ENCODE measurements at regions not wholly inside any gene's neighbourhood (a gene's known extent, or its start where the extent isn't known, plus 50 kb on each side); places are given as distances from the start of the nearest gene placed in this dataset.

GRCh38 chr9:129486756-129487657, 133.9 kb downstream of the C9orf50 start:
- no peak for DNase-seq

GRCh38 chr9:129485145-129485774, 135.6 kb downstream of the C9orf50 start:
- no peak for DNase-seq

GRCh38 chr9:129484352-129485000, 136.4 kb downstream of the C9orf50 start:
- DNase-seq, result no peak

- DNase-seq, result no peak
Observed at GRCh38 chr9:129483415-129484351, 137.2 kb downstream of the C9orf50 start.

- peak in 1 of 2 experiments; percentile 48 for DNase-seq
Observed at GRCh38 chr9:129482521-129483414, 138.1 kb downstream of the C9orf50 start.

GRCh38 chr9:129481810-129482511, 138.9 kb downstream of the C9orf50 start:
- no peak for DNase-seq

- no peak for DNase-seq
Observed at GRCh38 chr9:129481424-129481809, 139.5 kb downstream of the C9orf50 start.

GRCh38 chr9:129480745-129481144, 140.2 kb downstream of the C9orf50 start:
- no peak for DNase-seq

- DNase-seq, result no peak
Observed at GRCh38 chr9:129480227-129480626, 140.7 kb downstream of the C9orf50 start.

- DNase-seq, result no peak
Observed at GRCh38 chr9:129479631-129480011, 141.3 kb downstream of the C9orf50 start.

- DNase-seq, result no peak
Observed at GRCh38 chr9:129478961-129479630, 141.8 kb downstream of the C9orf50 start.

- no peak for DNase-seq
Observed at GRCh38 chr9:129478461-129478860, 142.4 kb downstream of the C9orf50 start.

- no peak for DNase-seq
Observed at GRCh38 chr9:129476821-129477611, 143.9 kb downstream of the C9orf50 start.

GRCh38 chr9:129474740-129475404, 146.0 kb downstream of the C9orf50 start:
- DNase-seq, result no peak

- DNase-seq, result no peak
Observed at GRCh38 chr9:129473523-129474244, 147.2 kb downstream of the C9orf50 start.

GRCh38 chr9:129472651-129473102, 148.2 kb downstream of the C9orf50 start:
- no peak for DNase-seq

- DNase-seq, result no peak
Observed at GRCh38 chr9:129471201-129472019, 149.5 kb downstream of the C9orf50 start.
